ENCODE measurements at regions not wholly inside any gene's neighbourhood (a gene's known extent, or its start where the extent isn't known, plus 50 kb on each side); places are given as distances from the start of the nearest gene placed in this dataset.
"Not testable (repeated sequence)": the region's sequence is repeated elsewhere in the genome, so short reads cannot be mapped to it uniquely, and the experiment has no call there.

DNA sequence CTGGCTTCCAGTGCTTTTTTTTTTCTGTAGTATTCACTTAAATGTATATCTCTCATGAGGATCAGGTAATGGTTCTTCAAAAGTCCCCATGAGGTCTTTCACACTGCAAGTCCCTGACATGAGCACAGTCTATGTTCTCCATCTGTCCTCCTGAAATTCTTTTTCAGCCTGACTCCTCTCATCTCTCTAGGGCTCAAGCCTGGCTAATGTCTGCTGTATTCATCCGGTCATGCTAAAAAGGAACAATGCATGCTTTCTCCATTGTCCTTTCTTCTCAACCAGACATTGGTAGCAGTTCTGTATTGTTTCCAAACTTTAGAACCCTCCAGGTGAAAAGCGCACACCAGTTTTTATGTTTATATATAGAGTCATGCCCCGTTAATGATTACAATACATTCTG is 368.3 kb upstream of the OLFM3 start:
- no peak for DNase-seq

DNA sequence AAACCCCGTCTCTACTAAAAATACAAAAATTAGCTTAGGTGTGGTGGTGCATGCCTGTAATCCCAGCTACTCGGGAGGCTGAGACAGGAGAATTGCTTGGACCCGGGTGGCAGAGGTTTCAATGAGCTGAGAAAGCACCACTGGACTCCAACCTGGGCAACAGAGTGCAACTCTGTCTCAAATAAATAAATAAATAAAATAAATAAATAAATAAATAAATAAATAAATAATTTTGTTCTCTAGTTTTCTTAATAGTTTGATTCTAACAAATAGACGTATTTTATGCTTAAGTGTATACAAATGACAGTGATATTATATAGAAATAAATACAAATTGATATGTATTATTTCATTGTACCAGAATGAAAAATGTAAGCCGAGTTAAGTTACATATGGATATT is 339.9 kb upstream of the OLFM3 start:
- no peak for DNase-seq

DNA sequence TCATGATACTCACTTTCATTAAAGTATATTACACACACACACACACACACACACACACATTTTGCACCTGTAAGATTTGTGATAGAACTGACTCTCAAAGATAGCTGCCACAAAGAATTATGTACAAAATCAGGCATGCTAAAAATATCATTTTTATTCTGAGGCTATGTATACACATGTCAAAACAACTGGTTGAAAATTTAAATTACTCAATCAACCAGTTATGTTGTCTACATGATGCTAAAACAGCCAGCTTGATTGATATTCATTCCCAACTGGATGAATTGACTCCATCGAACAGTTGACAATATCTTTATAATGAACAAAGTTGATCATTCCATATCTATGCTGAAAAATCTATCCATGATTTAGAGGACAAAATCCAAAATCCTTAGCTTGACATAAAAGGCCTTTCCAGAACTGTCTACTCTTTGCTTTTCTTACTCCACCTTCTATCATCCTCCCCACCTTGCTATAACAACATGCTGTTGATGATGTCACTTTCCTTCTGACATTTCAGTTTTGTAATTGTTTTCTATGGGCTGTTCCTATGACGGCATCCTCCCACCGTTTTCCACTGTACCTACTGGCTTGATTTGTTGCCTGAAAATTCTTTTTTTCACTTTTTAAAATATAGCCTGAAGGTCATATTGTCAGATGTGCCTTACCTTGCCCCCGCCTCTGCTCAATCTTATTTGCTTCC is 321.5 kb upstream of the OLFM3 start:
- DNase-seq = no peak

DNA sequence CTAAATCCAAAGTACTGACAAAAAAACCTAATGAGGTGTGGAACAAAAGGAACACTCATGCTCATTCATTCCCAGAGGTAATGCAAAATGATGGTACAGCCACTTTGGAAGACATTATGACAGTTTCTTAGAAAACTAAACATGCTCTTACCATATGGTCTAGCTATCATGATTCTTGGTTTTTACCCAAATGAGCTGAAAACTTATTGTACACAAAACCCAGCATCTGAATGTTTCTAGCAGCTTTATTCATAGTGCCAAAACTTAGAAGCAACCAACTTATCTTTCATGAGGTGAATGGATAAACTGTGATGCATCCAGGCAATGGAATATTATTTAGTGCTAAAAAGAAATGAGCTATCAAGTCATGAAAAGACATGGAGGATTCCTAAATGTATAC is 318.4 kb upstream of the OLFM3 start:
- DNase-seq = no peak

DNA sequence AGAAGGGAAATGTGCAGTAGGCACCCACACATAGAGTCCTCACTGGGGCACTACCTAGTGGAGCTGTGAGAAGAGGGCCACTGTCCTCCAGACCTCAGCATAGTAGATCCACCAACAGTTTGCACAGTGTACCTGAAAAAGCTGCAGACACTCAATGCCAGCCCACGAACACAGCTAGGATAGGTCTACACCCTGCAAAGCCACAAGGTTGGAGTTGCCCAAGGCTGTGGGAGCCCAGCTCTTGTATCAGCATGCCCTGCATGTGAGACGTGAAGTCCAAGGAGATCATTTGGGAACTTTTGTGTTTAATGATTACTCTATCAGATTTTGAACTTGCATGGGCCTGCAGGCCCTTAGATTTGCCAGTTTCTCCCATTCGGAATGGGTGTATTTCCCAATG is 299.4 kb upstream of the OLFM3 start:
- no peak for DNase-seq

DNA sequence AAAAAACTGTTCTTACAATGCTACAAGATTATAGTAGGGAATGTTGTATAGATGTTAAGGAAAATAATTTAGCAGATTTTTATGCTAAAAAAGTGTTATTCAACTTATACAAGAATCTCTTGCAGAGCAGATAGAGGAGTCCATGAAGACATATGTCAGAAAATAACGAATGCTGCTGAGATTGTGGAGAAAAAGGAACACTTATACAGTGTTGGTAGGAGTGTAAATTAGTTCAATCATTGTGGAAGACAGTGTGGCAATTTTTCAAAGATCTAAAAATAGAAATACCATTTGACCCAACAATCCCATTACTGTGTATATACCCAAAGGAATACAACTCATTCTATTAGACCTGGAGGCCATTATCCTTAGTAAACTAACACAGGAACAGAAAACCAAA is 286.2 kb upstream of the OLFM3 start:
- no peak for DNase-seq

DNA sequence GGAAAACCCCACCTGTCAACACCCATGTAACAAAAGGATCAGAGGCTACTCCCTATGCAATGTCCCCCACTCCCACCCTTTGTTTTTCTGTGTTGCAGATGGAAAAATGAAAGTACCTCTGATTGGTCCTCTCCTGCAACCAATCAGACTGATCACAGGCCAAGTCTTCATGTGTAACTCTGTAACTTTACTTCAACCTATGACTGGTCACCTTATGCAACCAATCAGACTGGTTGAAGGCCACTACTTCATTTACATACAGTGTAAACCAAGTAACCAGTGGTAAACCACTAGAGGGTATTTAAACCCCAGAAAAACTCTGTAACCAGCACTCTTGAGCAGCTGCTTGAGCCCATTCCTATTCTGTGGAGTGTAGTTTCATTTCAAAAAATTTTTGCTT is 266.3 kb upstream of the OLFM3 start:
- DNase-seq = no peak

DNA sequence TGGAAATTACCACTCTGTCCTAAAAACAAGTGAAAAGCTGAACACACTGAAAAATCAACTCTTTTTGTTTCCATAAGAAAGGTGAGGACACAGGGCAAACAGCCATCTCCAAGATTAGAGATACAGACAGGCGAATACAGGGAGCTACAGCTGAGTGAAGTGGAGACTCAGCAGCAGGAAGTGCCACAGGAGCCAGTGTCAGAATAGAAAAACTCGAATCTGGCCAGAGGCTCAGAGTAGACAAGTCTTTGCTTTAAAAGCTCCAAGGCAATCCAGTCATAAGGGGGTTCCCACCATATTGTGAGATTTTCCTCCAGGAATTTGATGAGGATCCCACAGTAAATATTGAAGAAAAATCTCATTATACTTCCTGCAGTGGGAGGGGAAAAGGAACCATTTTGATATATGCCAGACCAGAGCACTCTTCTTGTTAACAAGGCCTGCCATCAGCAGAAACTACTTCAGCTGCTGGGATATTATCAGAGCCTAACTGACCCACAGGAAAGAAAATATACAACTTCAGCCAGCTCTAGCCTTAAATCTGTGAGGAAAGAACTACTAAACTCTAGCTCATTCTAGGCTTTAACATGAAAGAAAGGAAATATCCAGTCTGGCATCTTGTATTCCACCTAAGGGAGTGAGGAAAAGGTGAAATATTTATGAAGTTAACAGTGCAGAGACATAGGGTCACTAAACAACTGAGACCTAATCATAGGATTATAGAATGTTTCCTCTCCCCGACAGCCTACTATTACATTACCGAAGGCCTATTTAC is 256.2 kb upstream of the OLFM3 start:
- no peak for DNase-seq

DNA sequence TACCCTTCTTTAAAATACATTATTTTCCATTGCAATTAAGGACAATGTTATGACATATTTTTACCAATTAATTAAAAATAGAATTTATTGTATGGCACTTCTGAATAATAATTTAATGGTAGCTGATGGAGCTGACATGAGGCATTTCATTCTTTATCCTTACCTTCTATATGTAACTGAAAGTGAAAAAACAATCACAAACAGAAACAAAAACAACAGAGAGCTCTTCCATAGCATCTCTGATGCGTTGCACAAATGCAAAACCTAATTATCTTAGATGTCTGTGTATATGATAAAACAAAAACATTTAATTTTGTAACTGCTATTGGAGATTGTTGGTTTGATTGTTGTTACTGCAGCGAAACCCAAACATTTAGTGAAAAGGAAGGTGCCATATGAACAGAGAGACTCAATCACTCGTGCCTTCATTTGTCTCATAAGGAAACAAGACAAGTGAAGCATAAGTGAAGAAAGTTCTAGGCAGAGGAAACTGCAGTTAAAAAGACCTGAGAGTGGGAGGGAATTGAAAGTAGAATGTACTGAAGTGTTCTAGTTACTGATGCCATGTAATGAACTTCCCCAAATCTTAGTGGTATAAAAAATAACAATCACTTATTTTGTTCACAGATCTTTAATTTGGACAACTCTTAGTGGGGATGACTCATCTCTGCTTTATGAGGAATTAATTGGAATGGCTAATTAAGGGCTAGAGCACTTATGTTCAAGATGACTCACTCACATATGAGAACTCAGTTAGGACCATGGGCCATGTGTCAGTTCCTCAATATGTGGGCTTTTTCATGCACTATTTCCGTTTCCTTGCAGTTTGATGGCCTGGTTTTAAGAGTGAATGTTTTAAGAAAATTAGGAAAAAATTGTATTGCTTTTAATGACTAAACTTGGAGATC is 245.0 kb upstream of the OLFM3 start:
- no peak for DNase-seq

DNA sequence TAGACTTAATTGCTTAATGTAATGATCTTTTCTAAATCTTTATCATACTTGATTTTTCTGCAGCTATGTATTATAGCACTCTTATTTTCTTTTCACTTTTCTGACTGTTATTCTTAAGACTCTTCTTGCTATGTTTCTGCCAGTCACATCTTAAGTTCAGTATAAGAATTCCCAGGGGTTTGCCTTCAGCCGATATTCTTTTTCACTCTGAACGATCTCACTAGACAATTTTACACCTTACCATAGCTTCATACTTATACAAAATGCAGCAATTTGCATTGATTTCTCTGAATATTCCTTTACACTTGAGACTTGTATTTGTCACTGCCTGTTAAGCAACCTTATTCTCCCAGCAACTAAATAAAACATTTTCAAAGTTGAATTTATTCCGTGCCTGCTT is 242.5 kb upstream of the OLFM3 start:
- no peak for DNase-seq

DNA sequence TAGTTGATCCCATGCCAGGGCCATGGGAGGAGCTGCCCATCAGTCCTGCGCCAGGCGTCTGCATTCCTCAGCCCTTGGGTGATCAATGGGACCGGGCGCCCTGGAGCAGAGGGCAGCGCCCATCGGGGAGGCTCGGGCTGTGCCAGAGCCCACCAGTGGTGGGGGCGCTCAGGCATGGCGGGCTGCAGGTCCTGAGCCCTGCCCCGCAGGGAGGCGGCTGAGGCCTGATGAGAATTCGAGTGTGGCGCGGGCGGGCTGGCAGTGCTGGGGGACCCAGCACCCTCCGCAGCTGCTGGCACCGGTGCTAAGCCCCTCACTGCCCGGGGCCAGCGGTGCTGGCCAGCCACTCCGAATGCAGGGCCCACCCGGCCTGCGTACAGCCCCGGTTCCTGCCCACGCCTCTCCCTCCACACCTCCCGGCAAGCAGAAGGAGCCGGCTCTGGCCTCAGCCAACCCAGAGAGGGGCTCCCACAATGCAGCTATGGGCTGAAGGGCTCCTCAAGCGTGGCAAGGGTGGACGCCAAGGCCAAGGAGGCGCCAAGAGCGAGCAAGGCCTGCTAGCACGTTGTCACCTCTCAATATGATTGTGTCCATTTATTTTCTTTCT is 238.1 kb upstream of the OLFM3 start:
- DNase-seq = no peak

DNA sequence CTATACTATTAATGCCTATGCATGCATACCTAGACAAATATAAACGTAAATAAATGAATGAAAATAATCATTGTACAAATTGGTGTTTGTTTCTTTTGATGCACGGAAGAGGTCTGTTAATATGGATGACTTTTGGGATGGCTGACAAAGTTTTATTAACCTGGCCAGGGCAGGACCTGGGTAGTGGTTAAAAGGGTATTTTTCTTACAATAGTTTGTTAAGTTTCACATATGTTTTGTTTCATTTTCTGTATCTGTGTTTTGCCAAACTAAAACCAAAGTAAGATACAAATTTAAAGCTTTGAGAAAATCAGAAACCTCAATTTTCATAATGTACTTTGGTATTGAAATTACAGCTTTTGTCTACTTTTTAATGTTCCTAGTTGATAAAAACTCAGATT is 222.7 kb upstream of the OLFM3 start:
- no peak for DNase-seq

DNA sequence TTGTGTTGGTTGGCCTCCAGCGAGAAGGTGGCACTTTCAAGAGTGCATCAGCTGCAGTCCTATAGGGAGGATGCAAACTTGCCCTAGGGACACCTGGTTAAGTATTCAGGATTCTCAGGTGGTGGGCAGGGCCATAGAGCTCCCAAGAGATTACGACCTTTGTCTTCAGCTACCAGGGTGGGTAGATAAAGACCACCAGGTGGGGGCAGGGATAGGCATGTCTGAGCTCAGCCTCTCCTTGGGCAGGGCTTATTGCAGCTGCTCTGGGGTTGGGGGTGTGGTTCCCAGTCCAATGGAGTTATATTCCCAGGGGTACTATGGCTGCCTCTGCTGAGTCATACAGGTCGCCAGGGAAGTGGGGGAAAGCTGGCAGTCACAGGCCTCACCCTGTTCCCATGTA is 214.2 kb upstream of the OLFM3 start:
- not testable (repeated sequence) for DNase-seq

DNA sequence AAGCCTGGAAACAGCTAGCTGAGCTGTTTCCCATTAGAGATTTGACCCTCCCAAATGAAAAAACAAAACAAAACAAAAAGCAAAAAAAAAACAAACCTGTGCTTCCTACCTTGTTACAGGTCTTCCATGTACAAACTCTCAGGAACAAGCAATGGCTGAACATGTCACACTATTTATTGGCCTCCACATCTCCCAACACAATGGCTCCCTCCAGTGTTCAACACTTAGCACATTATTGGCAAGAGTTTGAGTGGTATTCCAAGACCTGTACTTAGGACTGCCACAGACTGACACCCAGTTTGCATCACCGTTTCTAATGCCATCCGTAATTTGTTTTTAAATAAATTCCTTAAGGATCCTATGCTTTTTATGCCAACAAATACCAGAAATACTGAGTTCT is 195.0 kb upstream of the OLFM3 start:
- peak in 1 of 3 donors; percentile 2 for DNase-seq

DNA sequence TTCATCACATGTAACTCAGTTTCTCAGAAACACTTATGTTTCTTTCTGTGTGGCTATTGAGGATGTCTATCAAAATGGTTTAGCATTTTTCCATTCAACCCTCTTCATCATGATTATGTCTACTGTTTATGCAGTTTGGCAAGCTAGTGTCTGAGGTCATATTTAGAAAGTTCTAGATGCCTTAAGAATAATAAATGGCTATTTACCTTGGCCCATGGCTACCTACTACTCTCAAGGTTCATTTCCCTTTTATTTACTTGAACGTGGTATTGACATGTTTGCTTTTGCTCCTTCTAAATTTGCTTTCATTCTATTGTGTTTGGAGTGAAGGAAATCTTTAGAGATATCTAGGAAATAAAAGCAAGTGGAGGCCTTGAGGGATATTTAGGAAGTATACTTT is 193.7 kb upstream of the OLFM3 start:
- DNase-seq = no peak

DNA sequence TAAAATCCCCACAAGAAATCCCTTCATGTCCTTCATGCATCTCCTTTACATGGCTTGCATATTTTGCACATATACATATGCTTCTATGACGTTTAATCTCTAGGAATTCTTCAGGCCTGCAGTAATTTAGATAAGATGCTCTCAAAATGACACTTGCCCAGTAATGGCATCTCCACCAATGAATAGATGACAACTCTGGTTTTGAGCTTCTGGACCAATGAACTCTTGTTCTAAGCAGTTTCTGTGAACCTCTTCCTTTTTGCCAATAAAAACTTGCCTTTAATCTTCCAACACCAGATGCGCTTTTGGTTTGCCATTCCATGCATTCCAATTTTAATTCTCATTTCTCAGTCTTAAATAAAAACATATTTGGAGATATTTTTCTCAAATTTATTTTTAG is 189.8 kb upstream of the OLFM3 start:
- no peak for DNase-seq

DNA sequence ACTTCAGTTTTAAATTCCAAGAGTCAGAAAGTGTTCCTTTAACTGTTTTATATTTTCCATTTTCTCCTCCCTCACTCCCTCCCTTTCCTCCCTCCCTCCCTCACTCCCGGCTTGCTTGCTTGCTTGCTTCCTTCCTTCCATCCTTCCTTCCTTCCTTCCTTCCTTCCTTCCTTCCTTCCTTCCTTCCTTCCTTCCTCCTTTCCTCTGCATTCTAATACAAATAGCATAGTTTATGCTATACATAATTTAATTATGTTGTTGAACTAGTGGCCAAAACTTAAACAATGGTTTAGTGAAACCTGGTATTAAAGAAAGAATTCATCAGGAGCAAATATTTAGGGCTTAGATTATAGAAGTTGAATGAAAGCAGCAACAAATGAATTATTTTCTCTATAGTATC is 188.5 kb upstream of the OLFM3 start:
- DNase-seq = no peak

DNA sequence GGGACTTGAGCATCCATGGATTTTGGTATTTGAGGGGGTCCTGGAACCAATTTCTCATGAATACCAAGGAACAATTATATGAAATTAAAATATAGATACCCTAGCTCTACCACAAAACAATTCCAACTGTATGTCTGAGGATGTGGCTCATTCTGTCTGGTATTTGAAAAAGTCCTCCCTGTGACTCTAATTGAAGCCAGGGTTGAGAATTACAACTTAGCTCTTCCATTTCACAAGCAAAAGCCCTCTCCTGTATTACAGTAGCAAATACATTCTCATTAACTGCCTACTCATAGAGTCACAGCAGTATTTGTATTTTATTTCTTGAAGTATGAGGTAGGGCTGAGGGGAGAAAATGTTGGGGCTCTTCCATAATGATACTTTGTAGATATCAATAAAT is 187.8 kb upstream of the OLFM3 start:
- DNase-seq = no peak

DNA sequence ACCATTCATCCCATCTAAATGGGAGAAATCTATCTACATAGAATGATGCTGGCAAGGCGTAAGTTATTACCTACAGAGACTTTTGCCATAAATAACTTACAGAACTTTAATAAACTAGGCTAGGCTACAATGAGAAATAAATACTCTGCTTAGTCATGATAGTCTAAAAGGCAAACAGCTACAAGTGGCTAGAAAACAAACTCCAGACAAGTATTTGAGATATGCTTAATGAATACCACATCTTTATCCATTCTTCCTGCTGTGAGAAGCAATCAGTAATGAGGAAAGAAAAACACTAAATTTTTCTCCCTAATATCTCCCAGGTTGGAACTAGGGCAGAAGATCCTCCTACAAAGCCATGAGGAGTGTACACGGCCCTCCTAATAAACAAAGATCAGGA is 187.0 kb upstream of the OLFM3 start:
- no peak for DNase-seq

DNA sequence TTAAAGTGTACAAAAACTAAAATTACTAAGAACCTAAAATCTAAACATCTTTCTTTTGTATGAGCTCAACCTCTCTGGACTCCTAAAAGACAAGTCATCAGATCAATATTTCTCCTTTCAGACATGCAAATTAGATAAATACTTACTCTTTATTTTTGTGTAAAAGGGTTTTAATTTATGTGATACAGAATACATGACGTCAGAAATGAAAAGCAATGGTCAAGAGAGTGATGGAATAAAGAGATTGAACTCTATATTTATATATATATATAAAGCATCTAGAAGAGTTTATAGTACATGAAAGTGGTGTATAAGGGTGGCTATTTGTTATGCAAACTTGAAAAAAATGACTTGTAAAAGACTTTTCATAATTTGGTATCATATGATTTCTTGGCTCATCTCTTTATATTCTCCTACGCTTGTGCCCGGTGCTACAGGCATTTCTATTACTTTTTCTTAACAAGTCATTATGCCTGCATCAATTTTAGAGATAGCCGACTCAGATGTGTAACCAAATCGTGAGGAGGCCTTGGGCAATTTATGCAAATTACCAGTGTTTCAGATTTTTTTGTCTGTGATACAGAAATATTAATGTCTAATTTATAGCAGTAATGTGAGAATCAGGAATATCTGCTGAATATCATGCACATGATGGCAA is 186.0 kb upstream of the OLFM3 start:
- no peak for DNase-seq

DNA sequence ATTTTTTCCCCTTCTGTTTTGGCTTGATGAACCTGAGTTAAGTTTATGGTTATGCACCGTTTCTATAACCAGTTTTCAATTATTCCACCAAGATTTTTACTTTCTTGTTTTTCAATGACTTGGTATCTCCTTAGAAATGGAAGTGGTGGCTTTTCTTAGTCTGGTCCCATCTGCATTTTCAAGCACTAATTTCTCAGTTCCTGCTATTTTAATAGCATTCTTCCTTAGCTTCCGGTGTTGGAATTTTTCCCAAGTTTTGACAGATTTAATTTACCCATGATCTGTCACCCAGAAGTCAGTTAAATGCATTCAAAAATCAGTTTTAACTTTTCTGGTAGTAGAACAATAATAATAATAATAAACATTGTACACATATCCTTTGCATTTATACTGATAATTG is 184.6 kb upstream of the OLFM3 start:
- no peak for DNase-seq

DNA sequence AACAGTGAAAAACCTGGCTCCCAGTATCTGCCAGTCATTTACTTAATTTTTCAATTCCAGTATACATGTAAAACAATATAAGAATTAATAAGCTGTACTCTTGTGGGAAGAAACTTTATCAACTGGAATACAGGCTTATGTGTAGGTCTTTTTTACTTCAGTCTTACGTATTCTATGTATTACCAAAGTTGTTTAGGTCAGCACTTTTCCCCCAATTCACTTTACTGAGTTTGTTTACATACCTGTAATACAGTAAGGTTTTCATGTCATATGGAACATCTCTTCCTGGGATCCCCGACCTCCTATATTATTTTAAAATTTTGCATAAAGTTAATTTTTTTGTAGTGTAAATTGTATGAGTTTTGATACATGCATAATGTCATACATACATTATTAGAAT is 181.8 kb upstream of the OLFM3 start:
- DNase-seq = no peak
